Activated CD4-positive, CD25-positive, alpha-beta regulatory T cell (primary cell): ENCODE measurements at regions not wholly inside any gene's neighbourhood (a gene's known extent, or its start where the extent isn't known, plus 50 kb on each side); places are given as distances from the start of the nearest gene placed in this dataset.

Experiments used
- DNase-seq, 4 experiments: peaks; one replicate each; lab custom pipeline; 2025; lab: John Stamatoyannopoulos, UW

GRCh38 chr16:86632206-86632605 is 53.9 kb downstream of the FOXL1 start:
- no peak for DNase-seq

- no peak for DNase-seq
Measured at GRCh38 chr16:86632944-86633343, 54.6 kb downstream of the FOXL1 start.

DNA sequence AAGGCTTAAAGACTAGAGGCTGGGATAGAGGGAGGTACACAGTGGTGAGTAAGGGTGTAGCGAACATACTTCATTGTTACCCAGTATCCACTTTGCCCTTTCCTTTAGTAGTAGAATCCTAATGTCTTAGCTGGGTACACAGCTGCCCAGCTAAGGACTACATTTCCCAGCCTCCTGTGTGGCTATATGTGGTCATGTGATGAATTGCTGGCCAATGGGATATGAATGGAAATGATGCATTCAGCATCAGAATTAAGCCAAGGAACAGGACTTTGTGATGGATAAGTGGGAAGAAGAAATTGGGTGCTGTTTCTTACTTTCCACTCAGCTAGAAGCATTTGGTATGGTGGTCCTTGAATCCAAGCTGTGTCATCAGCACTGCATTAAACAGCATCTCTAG is 55.9 kb downstream of the FOXL1 start:
- no peak for DNase-seq

DNA sequence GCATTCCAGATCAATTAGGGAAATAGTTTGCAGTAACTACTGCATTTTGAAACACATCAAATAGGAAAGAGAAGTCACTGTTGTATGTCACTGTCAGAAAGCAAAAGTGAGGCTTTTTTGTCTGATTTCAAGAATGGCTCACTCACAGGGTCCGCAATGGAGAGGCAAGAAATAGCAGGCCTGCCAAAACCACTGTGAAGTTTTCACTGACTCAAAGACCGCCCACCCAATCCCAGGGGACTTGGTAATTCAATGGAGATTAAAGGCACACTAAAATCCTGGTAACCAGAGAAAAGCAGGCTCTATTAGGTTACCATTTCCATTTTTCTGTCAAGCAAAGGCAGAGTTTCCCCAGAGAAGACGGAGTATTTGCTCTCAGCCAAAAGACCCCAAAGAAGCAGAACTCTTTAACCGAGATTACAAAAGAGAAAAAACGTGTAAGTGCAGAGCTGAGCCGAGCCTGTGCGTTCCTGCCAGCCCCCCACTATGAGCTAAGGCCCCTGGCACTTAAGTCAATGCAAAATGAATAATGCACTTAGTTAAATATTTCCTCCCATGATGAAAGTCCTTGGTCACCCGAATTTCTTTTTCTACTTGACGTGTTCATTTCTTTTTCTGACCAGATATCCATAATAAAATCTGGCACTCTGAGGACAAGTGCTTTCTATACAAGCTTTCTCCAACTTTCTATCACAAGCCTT is 57.0 kb downstream of the FOXL1 start:
- DNase-seq, result no peak

- DNase-seq, result no peak
Measured at GRCh38 chr16:86635926-86636325, 57.6 kb downstream of the FOXL1 start.

GRCh38 chr16:86637744-86638143 is 59.4 kb downstream of the FOXL1 start:
- no peak for DNase-seq

DNA sequence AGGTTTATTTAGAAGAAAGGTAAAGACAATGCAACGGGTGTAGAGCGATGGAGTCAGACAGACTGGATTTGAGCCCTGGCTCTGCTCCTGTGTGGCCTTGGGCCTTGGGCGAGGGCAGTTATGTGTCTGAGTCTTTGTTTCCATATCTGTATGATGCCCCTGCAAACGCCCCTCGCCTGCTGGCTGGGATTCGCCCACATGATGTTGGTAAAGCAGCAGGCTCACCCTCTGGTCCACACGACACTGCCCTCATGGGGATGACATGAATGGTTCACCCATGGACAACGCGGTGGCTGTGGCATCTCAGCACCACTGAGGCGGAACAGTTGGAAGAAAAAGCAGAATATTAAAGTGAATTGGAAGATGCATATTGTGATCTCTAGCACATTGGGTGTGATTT is 60.3 kb downstream of the FOXL1 start:
- DNase-seq, result no peak

GRCh38 chr16:86639354-86639753 is 61.0 kb downstream of the FOXL1 start:
- no peak for DNase-seq

DNA sequence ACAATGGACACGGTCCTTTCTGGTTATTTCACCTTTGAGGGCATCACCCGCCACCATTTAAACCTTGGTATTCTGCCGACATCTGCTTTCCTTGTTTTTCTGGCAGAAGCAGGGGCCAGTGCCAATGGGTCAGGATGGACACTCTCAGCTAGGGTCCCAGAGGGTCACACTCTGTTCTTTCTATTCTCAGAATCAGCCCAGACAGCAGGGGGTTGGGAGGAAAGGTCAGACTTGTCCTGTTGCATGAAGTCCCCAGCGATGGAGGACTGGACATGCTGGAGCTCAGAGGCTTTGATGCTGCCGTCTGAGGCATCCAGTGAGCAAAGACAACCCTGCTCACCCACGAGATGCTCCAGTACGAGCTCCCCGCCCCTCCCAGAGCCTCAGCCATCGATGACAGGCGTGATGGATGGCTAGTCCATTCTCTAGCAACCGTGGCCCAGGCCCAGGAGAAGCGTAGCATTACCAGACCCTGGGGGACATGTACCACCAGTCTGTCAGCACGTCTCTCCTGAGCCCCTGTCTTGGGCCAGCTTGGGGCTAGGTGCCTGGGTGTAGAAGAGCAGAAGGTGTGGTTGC is 62.0 kb downstream of the FOXL1 start:
- DNase-seq, result no peak

DNA sequence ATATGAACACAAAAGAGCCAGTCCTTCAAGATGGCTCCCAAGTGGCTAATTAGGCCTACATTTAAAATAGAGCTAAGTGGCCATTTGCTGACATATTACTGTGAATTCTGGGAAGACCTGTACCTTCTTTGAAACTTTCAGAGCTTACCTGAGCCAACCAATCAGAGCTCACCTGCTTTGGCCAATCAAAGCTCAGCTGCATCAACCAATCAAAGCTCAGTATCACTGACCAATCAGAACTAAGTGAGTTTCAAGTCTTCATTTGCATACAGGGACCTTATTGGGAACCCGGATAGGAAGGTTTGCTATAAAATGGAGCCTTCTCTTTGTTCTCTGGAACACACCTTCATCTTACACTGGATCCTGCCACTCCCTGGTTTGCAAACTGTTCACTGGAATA is 63.7 kb downstream of the FOXL1 start:
- no peak for DNase-seq

DNA sequence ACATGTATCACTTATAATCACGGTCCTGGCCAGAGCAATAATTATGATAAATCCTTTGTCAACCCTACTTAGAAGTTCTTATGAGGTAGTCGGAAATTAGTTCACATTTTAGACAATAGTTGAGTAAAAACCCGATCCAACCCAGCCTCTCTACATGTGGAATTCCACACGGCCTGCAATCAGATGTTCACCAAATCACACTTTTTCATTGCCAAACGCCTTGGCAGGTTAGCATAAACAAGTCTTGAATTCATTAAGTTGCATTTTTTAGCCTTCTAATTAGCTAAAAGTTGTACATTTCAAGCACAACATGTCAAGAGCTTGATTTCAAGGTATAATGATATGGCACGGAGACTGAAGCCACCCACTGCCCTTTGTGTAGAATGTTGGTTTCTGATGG is 65.3 kb downstream of the FOXL1 start:
- DNase-seq, result no peak

GRCh38 chr16:86647561-86647960 is 69.2 kb downstream of the FOXL1 start:
- DNase-seq, result no peak

GRCh38 chr16:86649875-86650274 is 71.5 kb downstream of the FOXL1 start:
- no peak for DNase-seq

DNA sequence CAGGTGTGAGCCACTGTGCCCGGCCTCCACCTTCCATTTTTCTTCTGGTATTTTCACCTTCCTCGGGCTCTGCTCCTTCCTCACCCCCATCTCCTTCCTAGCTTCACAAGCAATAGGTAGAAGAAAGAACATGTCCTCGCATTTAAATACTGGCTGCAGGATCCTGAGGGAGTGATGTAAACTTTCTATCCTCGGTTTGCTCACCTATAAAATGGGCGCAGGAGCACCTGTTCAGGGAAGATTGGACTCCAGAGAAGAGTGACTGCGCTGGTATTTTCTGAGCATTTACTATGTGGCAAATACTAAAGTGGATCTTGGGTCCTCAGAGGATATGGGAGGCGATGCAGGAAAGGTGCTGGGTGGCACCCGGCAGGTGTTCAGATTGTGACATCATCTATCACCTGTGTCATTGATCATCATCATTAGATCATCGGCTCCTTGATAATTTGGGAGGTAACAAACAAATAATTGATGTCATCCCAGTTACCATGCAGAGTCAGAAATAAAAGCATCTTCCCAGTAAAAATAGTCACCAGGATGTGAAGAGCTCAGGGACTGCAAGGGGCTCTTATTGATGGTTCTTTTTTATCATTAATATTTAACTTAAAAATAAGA is 72.8 kb downstream of the FOXL1 start:
- no peak for DNase-seq

- no peak for DNase-seq
Measured at GRCh38 chr16:86651823-86652222, 73.5 kb downstream of the FOXL1 start.

DNA sequence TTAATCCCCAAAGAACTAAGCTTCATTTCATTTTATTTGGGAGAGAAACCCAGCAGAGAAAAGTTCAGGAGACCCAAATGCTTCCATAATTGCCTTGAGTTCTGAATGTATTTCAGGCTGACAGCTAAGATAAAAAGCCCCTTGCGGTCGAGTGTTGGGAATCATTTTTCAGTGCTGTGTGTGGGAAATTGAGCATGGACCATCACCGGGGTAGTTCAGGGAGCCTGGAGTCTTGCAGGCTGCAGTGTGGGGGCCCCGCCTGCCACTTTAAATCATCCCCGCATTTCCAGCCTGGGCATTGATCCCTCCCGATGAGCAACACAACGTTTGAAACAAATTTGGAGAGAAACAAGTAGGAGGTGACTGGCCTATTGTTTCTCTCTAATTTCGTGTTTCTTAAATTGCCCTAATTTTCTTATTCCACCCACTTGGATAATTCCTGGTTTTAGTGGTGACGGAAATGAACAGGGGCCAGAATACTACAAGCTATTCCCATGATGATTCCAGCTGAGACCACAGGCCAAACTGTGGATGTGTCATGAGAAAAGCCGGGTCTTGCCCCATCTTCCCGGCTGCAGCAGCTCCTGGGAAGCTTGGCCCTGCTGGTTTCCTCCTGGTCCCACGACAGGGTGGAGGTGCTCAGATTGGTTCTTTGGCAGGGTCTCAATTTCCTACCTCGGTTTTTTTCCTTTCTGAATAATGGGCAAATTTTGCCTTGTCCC is 75.1 kb downstream of the FOXL1 start:
- DNase-seq, result no peak

GRCh38 chr16:86657972-86658371 is 79.6 kb downstream of the FOXL1 start:
- no peak for DNase-seq

DNA sequence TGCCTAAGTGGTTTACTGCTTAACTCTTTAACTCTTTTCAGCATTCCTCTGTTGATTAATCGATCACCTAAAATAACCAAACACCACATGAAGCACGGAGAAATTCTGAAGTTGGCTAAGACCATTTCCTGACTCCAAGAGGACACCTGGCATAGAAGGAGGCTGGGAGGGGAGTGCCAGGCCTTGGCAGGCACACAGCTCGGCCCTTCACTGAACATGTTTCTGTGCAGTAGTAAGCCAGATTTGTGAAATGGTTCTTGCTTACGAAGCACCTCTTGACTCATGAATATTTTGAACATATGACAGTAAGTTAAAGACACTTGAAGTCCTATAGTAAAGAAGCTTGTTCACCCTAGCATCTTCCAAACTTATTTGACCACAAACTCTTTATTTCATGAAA is 82.3 kb downstream of the FOXL1 start:
- DNase-seq, result no peak

GRCh38 chr16:86661706-86662105 is 83.4 kb downstream of the FOXL1 start:
- DNase-seq, result no peak

DNA sequence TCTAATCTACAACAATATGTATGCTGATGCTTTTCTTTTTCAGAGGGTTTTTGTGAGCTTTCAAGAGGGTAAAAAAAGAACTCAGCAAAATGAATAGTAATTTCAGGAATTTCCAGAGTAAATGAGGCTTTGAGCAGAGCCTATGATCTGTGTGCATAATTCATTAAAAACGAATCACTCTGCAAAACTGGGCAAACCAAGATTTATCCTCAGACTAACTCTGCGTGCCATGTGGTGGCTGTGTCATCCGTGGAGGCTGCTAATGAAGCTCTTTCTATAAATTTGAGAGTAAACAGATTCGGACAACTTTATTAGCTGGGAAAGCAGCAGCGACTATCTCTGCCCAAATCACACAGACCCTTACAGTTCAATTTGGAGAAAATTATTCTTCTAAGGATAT is 83.8 kb downstream of the FOXL1 start:
- no peak for DNase-seq

GRCh38 chr16:86662740-86663139 is 84.4 kb downstream of the FOXL1 start:
- no peak for DNase-seq

- DNase-seq, result no peak
Measured at GRCh38 chr16:86663685-86664521, 85.6 kb downstream of the FOXL1 start.
